ENCODE measurements at regions not wholly inside any gene's neighbourhood (a gene's known extent, or its start where the extent isn't known, plus 50 kb on each side); places are given as distances from the start of the nearest gene placed in this dataset.

DNA sequence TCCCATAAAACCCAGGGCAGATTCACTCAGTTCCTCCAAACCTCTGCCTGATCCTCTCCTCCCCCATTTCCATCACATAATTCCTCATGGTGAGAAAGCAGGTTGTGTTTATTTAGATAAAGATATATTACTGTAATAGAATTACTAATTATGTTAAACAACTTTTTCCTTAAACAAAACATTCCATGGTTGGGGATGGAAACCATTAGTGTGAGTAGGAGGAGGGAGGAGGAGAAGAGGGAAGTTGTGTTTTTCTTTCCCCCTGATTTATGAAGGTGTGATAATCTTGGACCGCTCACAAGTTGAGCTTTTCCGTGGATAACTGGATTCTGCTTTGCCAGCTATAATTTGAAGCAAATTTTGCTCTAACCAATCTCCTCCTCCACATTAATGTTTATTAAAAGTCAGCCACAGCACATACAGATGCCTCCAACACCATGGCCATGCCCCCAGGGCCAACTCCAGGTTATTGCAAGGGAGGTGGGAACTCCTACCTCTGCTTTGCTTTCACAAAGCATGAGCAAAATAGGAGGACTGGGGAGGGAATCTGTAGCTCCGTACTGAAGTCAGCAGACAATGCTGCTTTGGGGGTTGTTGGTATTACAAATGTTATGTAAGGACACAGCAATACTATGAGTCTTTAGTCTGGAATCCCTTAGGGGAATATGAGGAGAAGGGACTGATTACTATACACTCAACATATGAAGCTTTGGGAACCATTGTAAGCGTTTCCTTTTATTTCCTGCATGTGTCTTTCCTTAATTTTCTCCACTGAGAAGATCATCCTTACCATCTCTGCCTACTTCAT, 542.0 kb downstream of the DHX35 start:
- DNase-seq (ENCODE audit: low read depth in 2 of 2) = no peak

DNA sequence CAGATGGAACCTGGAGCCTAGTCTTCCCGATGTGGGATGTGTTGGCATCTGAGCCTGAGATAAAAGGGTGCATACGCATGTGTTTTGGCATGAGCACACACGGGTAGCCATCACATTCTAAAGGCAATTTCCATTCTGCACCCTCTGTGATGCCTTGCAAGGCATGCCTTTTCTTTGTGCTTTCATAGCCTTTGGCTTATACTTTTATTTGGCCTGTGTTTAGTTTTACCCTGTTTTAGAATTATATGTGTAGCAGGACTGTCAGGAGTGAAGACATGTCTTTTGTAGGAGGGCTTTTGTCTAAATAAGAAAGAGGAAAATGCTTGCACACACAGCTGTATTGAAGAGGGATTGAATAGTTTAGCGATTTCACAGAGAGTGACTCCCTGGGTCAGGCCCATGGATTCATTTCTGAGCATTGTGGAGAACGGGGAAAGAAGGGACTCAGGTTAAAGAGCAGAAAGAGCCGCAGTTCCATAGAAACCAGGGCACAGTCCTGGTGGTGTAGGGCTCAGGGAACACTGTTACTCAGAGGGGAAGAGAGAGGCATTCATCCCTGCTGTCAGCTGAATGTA, 530.2 kb downstream of the DHX35 start:
- no peak for DNase-seq (ENCODE audit: low read depth in 2 of 2)

GRCh38 chr20:39491711-39492110, 529.6 kb downstream of the DHX35 start:
- no peak for DNase-seq (ENCODE audit: low read depth in 2 of 2)

DNA sequence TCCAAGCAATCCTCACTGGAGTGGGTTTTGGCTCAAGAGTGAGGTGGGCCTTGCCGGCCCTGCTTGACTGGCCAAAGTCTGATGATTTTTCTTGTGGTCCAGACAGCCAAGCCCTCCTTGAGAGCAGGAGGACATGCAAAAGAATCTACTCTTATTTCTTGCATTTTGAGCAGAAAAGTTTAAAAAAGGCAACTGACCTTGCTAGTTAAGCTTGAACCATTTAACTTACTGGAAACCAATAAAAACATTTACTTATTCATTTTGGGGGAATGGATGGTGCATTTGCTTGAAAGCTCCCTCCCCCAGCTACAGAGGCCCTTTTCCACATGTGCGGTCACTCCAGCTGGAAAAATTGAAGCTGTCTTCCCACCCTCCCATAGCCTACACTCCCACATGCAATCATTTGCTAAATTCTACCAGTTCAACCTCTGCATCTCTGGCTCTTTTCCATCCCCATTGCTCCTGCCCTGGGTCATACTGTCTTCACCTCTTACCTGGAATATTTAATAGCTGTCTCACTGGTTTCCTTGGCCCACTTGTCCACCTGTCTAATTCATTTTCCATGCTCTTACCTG, 527.9 kb downstream of the DHX35 start:
- DNase-seq (ENCODE audit: low read depth in 2 of 2) = no peak

DNA sequence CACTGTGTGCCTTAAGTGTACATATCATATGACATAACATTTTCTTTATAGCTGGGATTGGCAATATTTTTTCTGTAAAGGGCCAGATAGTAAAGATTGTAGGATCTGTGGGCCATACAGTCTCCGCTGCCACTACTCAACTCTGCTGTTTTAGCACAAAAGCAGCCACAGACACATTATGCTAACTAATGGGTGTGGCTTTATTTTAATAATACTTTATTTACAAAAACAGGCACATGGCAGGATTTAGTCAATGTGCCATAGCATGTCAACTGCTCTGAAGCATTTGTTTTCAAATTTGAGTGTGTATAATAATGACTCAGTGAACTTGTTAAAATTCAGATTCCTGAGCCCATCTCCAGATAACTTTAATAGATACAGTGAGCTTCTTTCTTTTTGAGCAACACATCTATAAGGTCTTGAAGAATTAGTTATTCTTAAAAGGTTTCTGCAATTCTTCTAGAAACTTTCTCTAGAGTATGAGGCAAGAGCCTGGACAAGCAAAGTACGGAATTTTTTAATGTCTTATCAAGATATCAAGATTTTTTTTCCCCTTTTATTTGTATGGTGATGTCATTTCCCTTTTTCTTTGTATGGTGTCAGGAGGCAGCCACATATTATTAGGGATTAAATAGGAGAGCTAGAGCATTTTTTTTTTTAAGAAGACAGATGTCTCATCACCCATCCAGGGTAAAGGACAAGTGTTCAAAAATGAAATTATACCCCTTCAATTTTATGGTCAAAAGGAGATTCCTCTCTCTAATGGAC, 518.3 kb downstream of the DHX35 start:
- DNase-seq (ENCODE audit: low read depth in 2 of 2) = no peak

DNA sequence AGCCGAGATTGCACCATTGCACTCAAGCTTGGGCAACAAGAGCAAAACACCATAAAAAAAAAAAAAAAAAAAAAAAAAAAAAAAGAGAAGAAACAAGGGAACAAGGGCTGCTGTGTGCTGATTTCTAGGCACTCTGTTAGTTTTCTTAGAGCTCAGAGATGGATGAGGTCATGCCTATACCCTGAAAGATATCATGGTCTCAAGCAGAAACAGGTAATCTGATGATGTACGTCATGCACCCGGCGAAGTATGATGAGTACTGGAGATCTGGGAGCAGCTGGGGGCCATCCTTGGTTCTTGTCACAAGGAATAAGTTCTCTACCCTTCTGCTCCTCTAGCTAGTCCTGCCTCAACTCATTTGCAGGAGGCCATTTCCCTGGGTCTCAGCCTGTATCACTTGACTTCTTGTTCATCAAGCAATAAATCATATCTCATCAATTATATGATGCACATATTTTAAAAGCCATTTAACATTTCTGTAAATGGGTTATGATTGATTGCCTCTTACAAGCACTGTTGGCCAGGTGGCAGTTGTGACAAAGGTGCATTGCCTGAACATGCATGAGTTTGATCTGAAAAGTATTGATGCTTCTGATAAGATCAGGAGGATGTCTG, 517.2 kb downstream of the DHX35 start:
- no peak for DNase-seq (ENCODE audit: low read depth in 2 of 2)

DNA sequence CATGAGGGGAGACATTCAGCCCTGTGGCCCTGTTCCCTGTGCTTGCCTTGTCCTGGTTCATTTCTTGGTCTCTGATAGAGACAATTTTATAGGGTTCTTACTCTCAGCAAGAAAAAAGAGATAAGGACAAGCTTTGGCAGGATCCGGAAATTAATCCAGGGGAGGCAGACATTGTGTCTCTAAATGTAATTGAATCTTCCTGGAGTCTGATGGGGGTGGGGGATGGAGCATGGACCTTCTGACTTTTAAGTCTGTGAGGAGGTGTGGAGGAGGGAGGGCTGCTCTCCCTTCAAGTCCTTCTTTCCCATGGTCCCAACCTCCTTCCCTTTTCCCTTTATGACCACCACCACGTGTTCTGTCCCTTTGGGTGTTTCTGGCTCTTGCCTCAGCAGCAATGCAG, 512.7 kb downstream of the DHX35 start:
- DNase-seq (ENCODE audit: low read depth in 2 of 2) = no peak

DNA sequence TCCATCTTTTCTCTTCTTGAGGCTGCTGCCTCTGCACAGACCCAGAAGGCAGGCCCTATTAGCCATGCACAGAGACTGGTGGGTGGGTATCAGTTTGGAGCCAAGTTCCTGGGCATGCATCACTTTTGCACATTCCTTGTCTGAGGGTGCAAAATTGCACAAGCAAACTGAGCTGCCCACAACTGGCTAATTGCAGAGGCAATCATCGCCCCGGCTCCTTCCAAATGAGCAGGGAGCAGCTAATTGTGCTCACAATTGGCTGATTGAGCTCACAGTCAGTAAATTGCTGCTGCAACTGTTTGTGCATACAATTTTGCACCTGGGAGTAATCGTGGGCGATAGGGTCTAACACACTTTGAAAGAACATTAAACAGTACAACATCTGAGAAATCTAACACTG, 511.4 kb downstream of the DHX35 start:
- no peak for DNase-seq (ENCODE audit: low read depth in 2 of 2)

DNA sequence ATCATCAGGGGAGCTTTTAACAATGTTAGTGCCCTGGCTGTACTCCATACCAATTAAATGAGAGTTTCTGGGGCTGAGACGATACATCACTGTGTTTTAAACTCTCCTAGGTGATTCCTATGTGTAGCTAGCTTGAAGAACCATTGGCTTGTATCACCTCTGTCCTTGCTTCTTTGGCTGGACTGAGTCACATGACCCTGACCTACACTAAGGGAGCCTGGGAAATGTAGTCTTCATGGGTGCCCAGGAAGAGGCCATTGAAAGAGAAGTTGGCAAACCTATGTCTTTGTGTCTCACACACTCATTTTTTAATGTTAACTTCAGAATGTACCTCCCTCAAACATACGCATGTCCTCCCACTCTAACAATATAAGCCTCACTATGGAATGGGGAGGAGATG, 506.6 kb downstream of the DHX35 start:
- no peak for DNase-seq (ENCODE audit: low read depth in 2 of 2)

DNA sequence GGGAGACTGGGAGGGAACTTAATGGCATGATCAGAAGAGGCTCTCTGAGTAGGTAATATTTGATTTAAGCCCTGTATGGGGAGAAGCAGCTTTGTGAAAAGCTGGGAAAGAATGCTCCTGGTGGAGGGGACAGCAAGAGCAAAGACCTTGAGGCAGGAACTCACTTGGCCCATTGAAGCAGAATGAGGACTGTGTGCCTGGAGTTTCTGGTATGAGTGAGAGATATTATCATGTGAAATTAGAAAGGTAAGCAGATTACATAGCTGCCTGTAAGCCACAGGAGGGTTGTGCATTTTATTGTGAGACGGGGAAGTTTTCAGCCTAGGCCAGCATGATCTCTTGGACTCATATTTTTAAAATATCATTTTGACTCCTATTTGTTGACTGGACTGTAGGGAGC, 502.1 kb downstream of the DHX35 start:
- no peak for DNase-seq (ENCODE audit: low read depth in 2 of 2)

DNA sequence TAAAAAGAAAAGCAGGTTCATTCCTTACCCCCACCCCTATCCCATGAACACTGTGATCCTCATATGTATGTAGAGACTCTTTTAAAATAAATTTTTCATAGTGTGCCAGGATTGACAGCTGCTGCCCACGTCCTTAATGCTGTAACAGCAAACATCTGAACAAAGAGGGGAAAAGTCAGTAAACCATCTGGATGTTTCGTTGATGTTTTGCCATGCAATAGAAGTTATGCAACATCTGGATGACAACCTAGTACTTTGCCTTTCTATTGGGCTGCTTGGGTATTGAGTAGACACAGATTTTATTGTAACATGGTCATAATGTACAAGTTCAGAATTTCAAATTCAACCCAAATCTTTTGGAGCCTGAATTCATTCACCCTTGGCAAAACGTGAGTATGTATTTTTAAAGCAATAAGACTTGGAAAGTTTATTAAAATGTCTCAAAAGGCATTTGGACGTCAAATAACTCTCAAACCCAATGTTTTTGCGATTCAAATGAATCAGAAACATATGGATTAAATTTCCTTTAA, 500.3 kb downstream of the DHX35 start:
- DNase-seq (ENCODE audit: low read depth in 2 of 2) = no peak

GRCh38 chr20:39458452-39458851, 496.3 kb downstream of the DHX35 start:
- DNase-seq (ENCODE audit: low read depth in 2 of 2) = no peak

GRCh38 chr20:39453890-39454289, 491.7 kb downstream of the DHX35 start:
- no peak for DNase-seq (ENCODE audit: low read depth in 2 of 2)

DNA sequence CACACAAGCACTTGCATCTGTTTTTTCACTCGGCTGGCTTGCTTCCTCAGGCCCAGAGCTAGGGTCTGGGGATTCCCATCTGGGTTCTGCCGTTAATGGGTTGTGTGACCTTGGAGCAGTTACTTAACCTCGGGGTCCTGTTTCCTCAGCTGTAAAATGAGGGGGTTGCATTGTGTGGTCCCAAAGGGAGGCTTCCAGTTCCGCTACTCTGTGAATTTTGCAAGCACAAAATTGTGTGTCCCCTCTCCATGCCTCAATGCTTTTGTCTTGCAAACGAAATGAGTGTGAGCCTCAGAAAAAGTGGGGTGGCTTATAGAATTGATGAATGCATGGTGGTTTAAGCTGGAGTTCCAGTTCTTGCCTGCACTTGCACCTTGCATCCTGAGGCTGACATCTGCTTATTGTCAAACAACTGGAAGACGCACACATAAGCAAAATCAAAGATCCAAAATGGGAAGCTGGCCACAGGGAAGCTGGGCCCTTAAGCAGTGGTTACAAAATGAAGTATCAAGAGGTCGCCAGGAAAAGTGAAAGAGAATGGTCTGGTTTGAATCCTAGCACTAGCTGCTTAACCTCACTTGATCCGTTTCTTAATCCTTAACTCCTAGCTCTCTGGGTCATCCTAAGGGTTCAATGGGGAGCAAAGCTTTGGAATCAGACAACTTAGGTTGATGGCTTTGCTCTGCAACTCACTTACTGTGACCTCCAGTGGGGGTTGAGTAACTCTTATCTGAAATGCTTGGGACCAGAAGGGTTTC, 490.6 kb downstream of the DHX35 start:
- DNase-seq (ENCODE audit: low read depth in 2 of 2) = no peak

- no peak for DNase-seq (ENCODE audit: low read depth in 2 of 2)
Observed at GRCh38 chr20:39451386-39451785, 489.2 kb downstream of the DHX35 start.

- no peak for DNase-seq (ENCODE audit: low read depth in 2 of 2)
Observed at GRCh38 chr20:39446397-39446796, 484.3 kb downstream of the DHX35 start.

GRCh38 chr20:39445095-39445494, 483.0 kb downstream of the DHX35 start:
- no peak for DNase-seq (ENCODE audit: low read depth in 2 of 2)

GRCh38 chr20:39433466-39433865, 471.3 kb downstream of the DHX35 start:
- no peak for DNase-seq (ENCODE audit: low read depth in 2 of 2)

DNA sequence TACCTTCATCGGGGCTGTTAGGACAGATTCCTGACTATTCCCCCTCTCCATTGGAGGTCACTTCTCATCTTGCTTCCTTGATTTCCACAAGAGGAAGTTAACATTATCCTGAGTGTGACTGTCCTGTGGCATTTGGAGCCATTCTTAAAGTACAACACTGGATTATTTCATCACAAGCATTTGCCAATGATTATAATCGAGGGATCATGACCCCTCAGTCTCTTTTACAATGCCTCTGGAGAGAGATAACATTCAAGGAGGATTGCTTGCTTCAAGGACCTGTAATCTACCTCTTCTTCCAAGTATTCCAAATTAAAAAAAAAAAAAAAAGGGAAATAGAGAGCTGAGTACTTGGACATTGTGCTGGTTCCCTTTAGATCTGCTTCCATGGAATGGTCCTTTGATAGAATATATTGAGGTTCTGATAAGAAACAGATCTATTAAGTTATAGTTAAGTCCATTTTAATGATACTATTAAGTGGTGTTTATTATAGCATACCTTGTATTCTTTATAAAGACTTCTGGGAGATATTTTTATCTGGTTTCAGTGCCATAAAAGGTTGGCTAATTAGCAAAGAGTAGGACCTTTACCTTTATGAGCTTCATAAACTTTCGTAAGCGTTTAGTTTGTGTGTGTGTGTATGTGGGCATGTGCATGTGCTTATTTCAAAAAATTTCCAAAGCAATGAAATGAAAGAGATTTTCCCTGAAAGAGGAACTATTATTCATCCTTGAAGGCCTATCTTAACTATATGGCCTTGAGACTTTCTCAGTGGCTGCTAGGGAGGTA, 469.1 kb downstream of the DHX35 start:
- DNase-seq (ENCODE audit: low read depth in 2 of 2) = no peak

GRCh38 chr20:39429726-39430125, 467.6 kb downstream of the DHX35 start:
- no peak for DNase-seq (ENCODE audit: low read depth in 2 of 2)
